Stomach (tissue), 8 donors: ENCODE measurements at regions not wholly inside any gene's neighbourhood (a gene's known extent, or its start where the extent isn't known, plus 50 kb on each side); places are given as distances from the start of the nearest gene placed in this dataset.

Experiments
- DNase-seq, 2 donors: peaks; one replicate each; pipeline versions ENCODE4 v3.0.0 to v3.0.0-alpha.2; 2013 to 2019
- H3K27ac ChIP-seq, 5 donors: fragments of 200-600 bp in 4 of 5; sonication (generic) in 4 of 5; one replicate each; pipeline ENCODE4 v1.5.1; 2013 to 2019; ENCODE audit warnings: mild to moderate bottlenecking in 1 of 5, moderate library complexity in 1 of 5
- H3K27me3 ChIP-seq, 3 donors: fragments of 200-600 bp; sonication (generic); one replicate each; pipeline ENCODE4 v1.5.1; 2017 to 2019; ENCODE audit warnings: mixed run types in 1 of 3
- H3K36me3 ChIP-seq, 4 donors: fragments of 200-600 bp; sonication (generic); 1 replicate in 3 of 4; 2 replicates in 1 of 4; pipeline ENCODE4 v1.5.1; 2016 to 2019
- H3K4me1 ChIP-seq, 4 donors: fragments of 200-600 bp; sonication (generic); one replicate each; pipeline ENCODE4 v1.5.1; 2016 to 2019
- H3K4me3 ChIP-seq, 4 donors: fragments of 200-600 bp; sonication (generic) in 3 of 4; one replicate each; pipeline ENCODE4 v1.5.1; 2016 to 2019; ENCODE audit warnings: mild to moderate bottlenecking in 1 of 4
- H3K9me3 ChIP-seq, 4 donors: fragments of 200-600 bp; sonication (generic); one replicate each; pipeline ENCODE4 v1.5.1; 2016 to 2019
- CTCF ChIP-seq, 7 experiments: fragments of 450-650 bp in 4 of 7; fragments of 200-600 bp in 3 of 7; sonication (generic) in 3 of 7; IDR thresholded peaks; one replicate each; pipeline ENCODE4 v1.5.1; 2016 to 2019; ENCODE audit warnings: antibody characterized with exemption in 7 of 7, control low read depth in 2 of 7, mild to moderate bottlenecking in 1 of 7
- EP300 ChIP-seq: sonication (generic); formaldehyde crosslinking; IDR thresholded peaks from one replicate; pipeline ENCODE4 v1.6.1; 2017; ENCODE audit warnings: antibody characterized with exemption
- POLR2A ChIP-seq, 4 donors: fragments of 450-650 bp; IDR thresholded peaks; one replicate each; pipeline ENCODE4 v1.6.1; 2016; ENCODE audit warnings: antibody characterized with exemption in 4 of 4, control low read depth in 2 of 4, mild to moderate bottlenecking in 1 of 4, moderate library complexity in 1 of 4
- POLR2AphosphoS5 ChIP-seq, 3 donors: sonication (generic); formaldehyde crosslinking; IDR thresholded peaks; one replicate each; pipeline ENCODE4 v1.6.1; 2016; ENCODE audit warnings: antibody characterized with exemption in 3 of 3
- WGBS, 5 donors: extraction: QIAGEN DNeasy Blood & Tissue Kit in 3 of 5; methylation state at CpG; one replicate each; pipeline versions ENCODE4 v1.1.5 to v1.1.7; 2013 to 2018; 5-methylcytosine and 5-hydroxymethylcytosine counted together
- intact Hi-C: fragments of 100-400 bp; cut with DNase I; formaldehyde crosslinking; loops from one replicate; pipeline ENCODE4 v1.15.1; 2023; ENCODE audit warnings: low total_unique reads
- donor health status: healthy with polysubstance abuse.
- donor health status: Bipolar disorder and iron deficiency.
- donor health status: healthy.

- Histone ChIP-seq H3K4me1 (peaks cover 0 to 32% (median 3%) of the 10 kb centered on the region in 4 donors), H3K36me3 (no peaks in the 10 kb centered on the region), H3K27ac (no peak overlapping the region), H3K4me3 (no peak overlapping the region), H3K27me3 (no peaks in the 10 kb centered on the region), H3K9me3 (no peaks in the 10 kb centered on the region)
- TF ChIP-seq EP300 (no peak), POLR2AphosphoS5 (IDR thresholded peaks at IDR 0.05) (no peak)
- intact Hi-C loops = no loop called here
- DNase-seq = no peak
- 17 to 46% (median 22%) methylated on average over 1 of the region's 1 CpG for WGBS, 5 donors
These were observed 53.8 kb upstream of the ATP1B1 start for GRCh38 chr1:169052727-169053126.

GRCh38 chr1:169053196-169053595 lies 53.3 kb upstream of the ATP1B1 start:
- intact Hi-C loops = no loop called here
- 68 to 78% (median 76%) methylated on average over 4 of the region's 4 CpGs for WGBS, 5 donors
- no peak for TF ChIP-seq EP300
- no peak for TF ChIP-seq POLR2AphosphoS5 (IDR thresholded peaks at IDR 0.05)
- TF ChIP-seq POLR2A (IDR thresholded peaks at IDR 0.05) = no peak
- no peak for TF ChIP-seq CTCF (IDR thresholded peaks at IDR 0.05)

More at GRCh38 chr1:169053196-169053595, 53.3 kb upstream of the ATP1B1 start:
- H3K27ac ChIP-seq = no peak overlapping the region
- H3K36me3 ChIP-seq = no peaks in the 10 kb centered on the region
- H3K27me3 ChIP-seq = no peaks in the 10 kb centered on the region
- peaks cover 0 to 27% (median 3%) of the 10 kb centered on the region in 4 donors for H3K4me1 ChIP-seq
- DNase-seq = no peak
- H3K4me3 ChIP-seq = no peak overlapping the region
- no peaks in the 10 kb centered on the region for H3K9me3 ChIP-seq
